ENCODE measurements at regions not wholly inside any gene's neighbourhood (a gene's known extent, or its start where the extent isn't known, plus 50 kb on each side); places are given as distances from the start of the nearest gene placed in this dataset.

DNA sequence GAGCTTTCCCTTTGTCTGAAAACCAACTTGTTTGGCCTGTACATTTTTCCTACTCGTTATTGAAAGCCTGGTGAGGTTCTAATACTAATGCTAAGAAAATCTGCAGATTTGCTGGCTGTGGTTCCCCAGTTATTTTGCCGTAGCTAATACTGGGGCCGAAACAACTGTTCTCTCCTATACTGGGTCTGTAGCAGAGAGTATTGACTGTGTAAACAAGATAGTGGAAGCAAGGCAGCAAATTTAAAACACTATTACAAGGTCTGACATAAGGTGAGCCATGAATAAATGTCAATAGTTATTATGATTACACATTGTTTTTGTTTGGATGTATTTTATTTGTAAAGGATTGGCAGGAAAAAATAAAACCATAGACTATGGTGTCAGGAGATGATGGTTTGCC, 1244.0 kb downstream of the AACS start:
- 85% methylated on average over 3 of the region's 3 CpGs for WGBS

GRCh38 chr12:126312457-126312856, 1247.2 kb downstream of the AACS start:
- intact Hi-C loops (cut with DNase I), result no loop called here
- WGBS, result 79% methylated on average over 3 of the region's 3 CpGs
- no peak for DNase-seq (ENCODE audit: low spot score)

More for the DNA sequence above, 1244.0 kb downstream of the AACS start:
- Histone ChIP-seq H3K36me3 (no peaks in the 10 kb centered on the region), H3K9me3 (no peaks in the 10 kb centered on the region), H3K27ac (no peak overlapping the region), H3K4me3 (no peak overlapping the region), H3K27me3 (replicated peaks; ENCODE audit: insufficient read depth) (no peaks in the 10 kb centered on the region), H3K4me1 (replicated peaks) (no peaks in the 10 kb centered on the region)
- intact Hi-C loops (cut with DNase I), result no loop called here
- no peak for TF ChIP-seq POLR2AphosphoS5 (IDR thresholded peaks at IDR 0.05)
- TF ChIP-seq, protein P1, sequence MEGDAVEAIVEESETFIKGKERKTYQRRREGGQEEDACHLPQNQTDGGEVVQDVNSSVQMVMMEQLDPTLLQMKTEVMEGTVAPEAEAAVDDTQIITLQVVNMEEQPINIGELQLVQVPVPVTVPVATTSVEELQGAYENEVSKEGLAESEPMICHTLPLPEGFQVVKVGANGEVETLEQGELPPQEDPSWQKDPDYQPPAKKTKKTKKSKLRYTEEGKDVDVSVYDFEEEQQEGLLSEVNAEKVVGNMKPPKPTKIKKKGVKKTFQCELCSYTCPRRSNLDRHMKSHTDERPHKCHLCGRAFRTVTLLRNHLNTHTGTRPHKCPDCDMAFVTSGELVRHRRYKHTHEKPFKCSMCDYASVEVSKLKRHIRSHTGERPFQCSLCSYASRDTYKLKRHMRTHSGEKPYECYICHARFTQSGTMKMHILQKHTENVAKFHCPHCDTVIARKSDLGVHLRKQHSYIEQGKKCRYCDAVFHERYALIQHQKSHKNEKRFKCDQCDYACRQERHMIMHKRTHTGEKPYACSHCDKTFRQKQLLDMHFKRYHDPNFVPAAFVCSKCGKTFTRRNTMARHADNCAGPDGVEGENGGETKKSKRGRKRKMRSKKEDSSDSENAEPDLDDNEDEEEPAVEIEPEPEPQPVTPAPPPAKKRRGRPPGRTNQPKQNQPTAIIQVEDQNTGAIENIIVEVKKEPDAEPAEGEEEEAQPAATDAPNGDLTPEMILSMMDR (IDR thresholded peaks at IDR 0.05), result no peak
- TF ChIP-seq POLR2A (IDR thresholded peaks at IDR 0.05), result no peak
- DNase-seq (ENCODE audit: low spot score), result no peak

GRCh38 chr12:126316411-126316810, 1251.2 kb downstream of the AACS start:
- intact Hi-C loops (cut with DNase I), result no loop called here
- no peaks in the 10 kb centered on the region for H3K36me3 ChIP-seq
- H3K4me1 ChIP-seq (replicated peaks), result no peaks in the 10 kb centered on the region
- H3K9me3 ChIP-seq, result no peaks in the 10 kb centered on the region
- WGBS, result 19% methylated on average over 3 of the region's 3 CpGs
- no peak for DNase-seq (ENCODE audit: low spot score)
- no peak overlapping the region for H3K4me3 ChIP-seq
- TF ChIP-seq POLR2AphosphoS5 (IDR thresholded peaks at IDR 0.05), result no peak
- TF ChIP-seq, protein P1 (IDR thresholded peaks at IDR 0.05), result no peak
- TF ChIP-seq POLR2A (IDR thresholded peaks at IDR 0.05), result no peak
- H3K27me3 ChIP-seq (replicated peaks; ENCODE audit: insufficient read depth), result no peaks in the 10 kb centered on the region
- no peak overlapping the region for H3K27ac ChIP-seq

More at GRCh38 chr12:126312457-126312856, 1247.2 kb downstream of the AACS start:
- Histone ChIP-seq H3K4me3 (no peak overlapping the region), H3K9me3 (no peaks in the 10 kb centered on the region), H3K27ac (no peak overlapping the region), H3K27me3 (replicated peaks; ENCODE audit: insufficient read depth) (no peaks in the 10 kb centered on the region), H3K4me1 (replicated peaks) (no peaks in the 10 kb centered on the region), H3K36me3 (no peaks in the 10 kb centered on the region)
- TF ChIP-seq POLR2A (IDR thresholded peaks at IDR 0.05) (no peak), POLR2AphosphoS5 (IDR thresholded peaks at IDR 0.05) (no peak)
- TF ChIP-seq, protein P1 (IDR thresholded peaks at IDR 0.05), result no peak

DNA sequence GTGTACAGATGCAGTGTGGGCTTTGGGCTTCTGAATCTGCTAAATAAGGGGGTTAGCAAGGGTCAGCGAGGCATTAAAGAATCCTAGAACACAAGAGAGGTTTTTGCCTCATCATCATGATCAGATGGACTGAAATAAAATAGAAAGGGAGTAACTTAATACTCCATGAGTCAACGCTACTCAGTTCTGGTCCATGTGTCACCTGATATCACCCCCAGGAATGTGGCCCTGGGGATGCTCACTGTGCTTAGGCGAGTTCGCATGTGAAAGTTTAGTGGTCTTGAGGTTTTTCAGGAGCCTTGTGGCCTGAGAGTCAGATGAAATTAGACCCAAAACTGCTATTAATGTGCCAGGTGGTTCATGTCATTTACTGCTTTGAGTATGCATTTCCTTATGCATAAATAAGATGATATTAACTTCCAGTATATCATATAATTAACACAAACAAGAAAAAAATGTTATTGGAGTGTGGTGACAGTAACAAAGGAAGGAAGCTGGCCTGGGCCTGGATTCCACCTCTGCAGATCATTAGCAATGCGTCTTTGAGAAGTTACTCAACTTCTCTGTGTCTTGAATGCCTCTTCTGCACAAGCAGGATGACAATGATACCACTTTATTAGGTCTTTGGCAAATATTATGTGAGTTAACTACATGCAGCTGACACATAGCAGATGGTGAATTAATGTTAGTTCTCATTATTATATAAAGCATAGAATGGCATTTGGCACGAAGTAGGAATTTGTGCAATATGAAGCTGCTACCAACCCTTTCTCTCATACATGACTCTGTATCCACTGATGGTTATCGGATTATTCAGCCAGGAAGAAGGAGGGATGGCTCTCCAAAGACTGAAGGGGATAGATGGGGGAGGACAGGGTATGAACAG, 1272.6 kb downstream of the AACS start:
- intact Hi-C loops (cut with DNase I), result no loop called here
- no peak for TF ChIP-seq POLR2A (IDR thresholded peaks at IDR 0.05)
- TF ChIP-seq, protein P1 (IDR thresholded peaks at IDR 0.05), result no peak
- TF ChIP-seq POLR2AphosphoS5 (IDR thresholded peaks at IDR 0.05), result no peak
- H3K27me3 ChIP-seq (replicated peaks; ENCODE audit: insufficient read depth), result no peaks in the 10 kb centered on the region
- H3K4me1 ChIP-seq (replicated peaks), result no peaks in the 10 kb centered on the region
- H3K27ac ChIP-seq, result no peak overlapping the region
- DNase-seq (ENCODE audit: low spot score), result no peak
- no peaks in the 10 kb centered on the region for H3K9me3 ChIP-seq
- no peaks in the 10 kb centered on the region for H3K36me3 ChIP-seq
- H3K4me3 ChIP-seq, result no peak overlapping the region
- WGBS, result 70% methylated on average over 7 of the region's 7 CpGs

GRCh38 chr12:126342866-126343265, 1277.6 kb downstream of the AACS start:
- Histone ChIP-seq H3K9me3 (no peaks in the 10 kb centered on the region), H3K27ac (no peak overlapping the region), H3K27me3 (replicated peaks; ENCODE audit: insufficient read depth) (no peaks in the 10 kb centered on the region), H3K36me3 (no peaks in the 10 kb centered on the region), H3K4me1 (replicated peaks) (no peaks in the 10 kb centered on the region), H3K4me3 (no peak overlapping the region)
- WGBS, result 14% methylated on average over 1 of the region's 1 CpG
- no peak for DNase-seq (ENCODE audit: low spot score)
- intact Hi-C loops (cut with DNase I), result no loop called here
- TF ChIP-seq, protein P1 (IDR thresholded peaks at IDR 0.05), result no peak
- TF ChIP-seq POLR2A (IDR thresholded peaks at IDR 0.05) (no peak), POLR2AphosphoS5 (IDR thresholded peaks at IDR 0.05) (no peak)

Measured in prostate gland (tissue), 2 donors.